SU-DHL-6 (cell line): ENCODE measurements at regions not wholly inside any gene's neighbourhood (a gene's known extent, or its start where the extent isn't known, plus 50 kb on each side); places are given as distances from the start of the nearest gene placed in this dataset.

ENCODE experiments used
- H2AFZ ChIP-seq: fragments of 200-600 bp; sonication (generic); 2 replicates; pipeline ENCODE4 v1.6.1; 2014; ENCODE audit warnings: low read depth, mild to moderate bottlenecking, moderate library complexity, mixed read lengths, antibody characterized with exemption, low read length; ENCODE audit not compliant: severe bottlenecking
- H3F3A ChIP-seq: fragments of 200-600 bp; shearing (Covaris generic); 2 replicates; pipeline ENCODE4 v1.6.0; 2016; ENCODE audit warnings: antibody characterized with exemption, mild to moderate bottlenecking; ENCODE audit not compliant: insufficient read depth
- H3K27ac ChIP-seq: fragments of 200-600 bp; sonication (generic); 2 replicates; pipeline ENCODE4 v1.5.1; 2016; ENCODE audit warnings: low read depth, mild to moderate bottlenecking, low read length, moderate library complexity, mixed read lengths
- H3K27me3 ChIP-seq: fragments of 200-600 bp; sonication (generic), shearing (Covaris generic); 2 replicates; pipeline ENCODE4 v1.6.0; 2014; ENCODE audit warnings: mild to moderate bottlenecking, low read length
- H3K36me3 ChIP-seq: fragments of 200-600 bp; sonication (generic); 2 replicates; pipeline ENCODE4 v1.6.1; 2014; ENCODE audit warnings: mild to moderate bottlenecking, low read length, mixed read lengths
- H3K4me2 ChIP-seq: fragments of 300-600, 200-600 bp; shearing (Covaris generic), sonication (generic); 2 replicates; pipeline ENCODE4 v1.6.0; 2014; ENCODE audit warnings: low read length, low read depth, mild to moderate bottlenecking; ENCODE audit not compliant: poor library complexity, severe bottlenecking
- H3K4me3 ChIP-seq: fragments of 200-600 bp; sonication (generic); 2 replicates; pipeline ENCODE4 v1.5.1; 2014; ENCODE audit warnings: antibody characterized with exemption, low read length, mild to moderate bottlenecking, mixed read lengths; ENCODE audit not compliant: insufficient read depth, poor library complexity, severe bottlenecking
- H3K79me2 ChIP-seq: fragments of 200-600 bp; sonication (generic); 2 replicates; pipeline ENCODE4 v1.6.1; 2014; ENCODE audit warnings: mild to moderate bottlenecking, low read length, moderate library complexity; ENCODE audit not compliant: insufficient read depth
- H3K9ac ChIP-seq: fragments of 200-600 bp; sonication (generic); 2 replicates; pipeline ENCODE4 v1.7.0; 2014; ENCODE audit warnings: mild to moderate bottlenecking, low read length
- H3K9me2 ChIP-seq: fragments of 200-600 bp; sonication (generic); replicated peaks from 2 replicates; pipeline ENCODE4 v1.6.1; 2014; ENCODE audit warnings: low read length; ENCODE audit not compliant: insufficient read depth
- H3K9me3 ChIP-seq: fragments of 200-600 bp; sonication (generic); 2 replicates; pipeline ENCODE4 v1.6.1; 2014; ENCODE audit warnings: low read length, mixed read lengths; ENCODE audit not compliant: insufficient read depth
- H4K20me1 ChIP-seq: fragments of 200-600 bp; sonication (generic); 2 replicates; pipeline ENCODE4 v1.6.1; 2014; ENCODE audit warnings: low read depth, mild to moderate bottlenecking, antibody characterized with exemption, low read length, moderate library complexity, mixed read lengths
- CTCF ChIP-seq: fragments of 200-600 bp; sonication (generic); IDR thresholded peaks from one replicate; pipeline ENCODE4 v1.5.1; 2017; ENCODE audit warnings: antibody characterized with exemption, mild to moderate bottlenecking, low read length, moderate library complexity; ENCODE audit not compliant: insufficient read depth, poor library complexity, severe bottlenecking
- EZH2phosphoT487 ChIP-seq: fragments of 200-600 bp; sonication (generic), shearing (Covaris generic); conservative IDR thresholded peaks from 2 replicates; pipeline ENCODE4 v1.6.1; 2018; ENCODE audit warnings: mild to moderate bottlenecking, antibody characterized with exemption, low read length, moderate library complexity, mixed read lengths

GRCh38 chr21:38188037-38188436, 68.8 kb upstream of the KCNJ15 start:
- Histone ChIP-seq H3K79me2 (no peaks in the 10 kb centered on the region), H3K27ac (no peak overlapping the region), H3K4me2 (no peak overlapping the region), H3K4me3 (no peak overlapping the region), H3K27me3 (no peaks in the 10 kb centered on the region), H3F3A (no peaks in the 10 kb centered on the region), H2AFZ (no peak overlapping the region), H3K36me3 (no peaks in the 10 kb centered on the region), H3K9me2 (no peaks in the 10 kb centered on the region), H4K20me1 (no peaks in the 10 kb centered on the region), H3K9ac (no peak overlapping the region), H3K9me3 (no peaks in the 10 kb centered on the region)
- no peak for TF ChIP-seq EZH2phosphoT487
- no peak for TF ChIP-seq CTCF

- no peak overlapping the region for H3K4me2 ChIP-seq
- no peaks in the 10 kb centered on the region for H4K20me1 ChIP-seq
- no peak overlapping the region for H3K9ac ChIP-seq
- H3K9me2 ChIP-seq, result no peaks in the 10 kb centered on the region
- no peak for TF ChIP-seq EZH2phosphoT487
- TF ChIP-seq CTCF, result no peak
- no peaks in the 10 kb centered on the region for H3K9me3 ChIP-seq
- H3K79me2 ChIP-seq, result no peaks in the 10 kb centered on the region
- H3K27ac ChIP-seq, result no peak overlapping the region
- H3F3A ChIP-seq, result no peaks in the 10 kb centered on the region
- no peak overlapping the region for H2AFZ ChIP-seq
- no peak overlapping the region for H3K4me3 ChIP-seq
- H3K27me3 ChIP-seq, result no peaks in the 10 kb centered on the region
- no peaks in the 10 kb centered on the region for H3K36me3 ChIP-seq
Measured at GRCh38 chr21:38196036-38196435, 60.8 kb upstream of the KCNJ15 start.

- no peaks in the 10 kb centered on the region for H4K20me1 ChIP-seq
- H3K4me2 ChIP-seq, result no peak overlapping the region
- no peak overlapping the region for H3K9ac ChIP-seq
- H3K27me3 ChIP-seq, result no peaks in the 10 kb centered on the region
- no peaks in the 10 kb centered on the region for H3F3A ChIP-seq
- no peak overlapping the region for H2AFZ ChIP-seq
- no peak overlapping the region for H3K27ac ChIP-seq
- H3K4me3 ChIP-seq, result no peak overlapping the region
- no peak for TF ChIP-seq CTCF
- no peak for TF ChIP-seq EZH2phosphoT487
- no peaks in the 10 kb centered on the region for H3K36me3 ChIP-seq
- no peaks in the 10 kb centered on the region for H3K9me2 ChIP-seq
- H3K9me3 ChIP-seq, result no peaks in the 10 kb centered on the region
- no peaks in the 10 kb centered on the region for H3K79me2 ChIP-seq
Measured at GRCh38 chr21:38202811-38203210, 54.0 kb upstream of the KCNJ15 start.

- Histone ChIP-seq H3K27me3 (no peaks in the 10 kb centered on the region), H4K20me1 (no peaks in the 10 kb centered on the region), H3K9me3 (no peaks in the 10 kb centered on the region), H3K27ac (no peak overlapping the region), H3F3A (no peaks in the 10 kb centered on the region), H3K9ac (no peak overlapping the region), H3K36me3 (no peaks in the 10 kb centered on the region), H3K79me2 (no peaks in the 10 kb centered on the region), H3K9me2 (no peaks in the 10 kb centered on the region), H3K4me2 (no peak overlapping the region), H2AFZ (no peak overlapping the region), H3K4me3 (no peak overlapping the region)
- no peak for TF ChIP-seq EZH2phosphoT487
- TF ChIP-seq CTCF, result no peak
Measured at GRCh38 chr21:38203229-38203628, 53.6 kb upstream of the KCNJ15 start.
